ENCODE measurements at regions not wholly inside any gene's neighbourhood (a gene's known extent, or its start where the extent isn't known, plus 50 kb on each side); places are given as distances from the start of the nearest gene placed in this dataset.

GRCh38 chr3:163538387-163538786, 1539.9 kb downstream of the SI start:
- H3K27me3 ChIP-seq (ENCODE audit: control insufficient read depth in 2 of 2, insufficient read depth in 2 of 2, low read length in 2 of 2): no peaks in the 10 kb centered on the region
- POLR2A ChIA-PET: no interaction called here
- in situ Hi-C loops (cut with MboI) (no loop called here), intact Hi-C loops (cut with micrococcal nuclease) (no loop called here)
- no peaks in the 10 kb centered on the region for H3K79me2 ChIP-seq (ENCODE audit: control insufficient read depth, insufficient read depth, low read length)
- H3K9ac ChIP-seq (ENCODE audit: insufficient read depth in 1 of 2, low read depth in 2 of 2, low read length in 2 of 2): no peak overlapping the region
- CTCF ChIA-PET (ENCODE audit: low intra/inter-chr PET ratio): no interaction called here
- H3K9me3 ChIP-seq (replicated peaks; ENCODE audit: control insufficient read depth, insufficient read depth, low read depth, low read length): no peaks in the 10 kb centered on the region
- no peak overlapping the region for H2AFZ ChIP-seq (ENCODE audit: low read depth, low read length)
- H3K9me1 ChIP-seq (ENCODE audit: control insufficient read depth, insufficient read depth, low read length): no peaks in the 10 kb centered on the region
- H3K4me1 ChIP-seq (replicated peaks in 1 of 2; ENCODE audit: control insufficient read depth in 2 of 2, insufficient read depth in 2 of 2, low read length in 2 of 2): no peaks in the 10 kb centered on the region
- FAIRE-seq (no peak), ATAC-seq (no peak), DNase-seq (ENCODE audit: extremely low read depth in 1 of 4, low spot score in 3 of 4) (no peak)
- no peak overlapping the region for H3K27ac ChIP-seq (ENCODE audit: extremely low read depth, low read depth, low read length)
- H3K4me3 ChIP-seq: no peak overlapping the region
- no peaks in the 10 kb centered on the region for H4K20me1 ChIP-seq (replicated peaks; ENCODE audit: control insufficient read depth, insufficient read depth, low read length)
- BruUV-seq (replicated peaks): no TSS peak
- 36% methylated on average over 4 of the region's 4 CpGs for WGBS (ENCODE audit: insufficient coverage, low coverage, missing lambda C conversion rate)
- TF ChIP-seq FOXA1 (IDR thresholded peaks at IDR 0.05; ENCODE audit: borderline replicate concordance) (no peak), ZNF551 (CRISPR knock-in tag; IDR thresholded peaks at IDR 0.05) (no peak), ZNF384 (IDR thresholded peaks at IDR 0.05; ENCODE audit: low read depth, low read length) (no peak), ZBTB7A (IDR thresholded peaks at IDR 0.05; ENCODE audit: borderline replicate concordance, control insufficient read depth, low read depth, low read length) (no peak), LEF1 (IDR thresholded peaks at IDR 0.05) (no peak), SIN3B (IDR thresholded peaks at IDR 0.05; ENCODE audit: low read depth) (no peak), NELFE (IDR thresholded peaks at IDR 0.05; ENCODE audit: insufficient read depth, insufficient read length) (no peak), ZNF184 (CRISPR knock-in tag; IDR thresholded peaks at IDR 0.05) (no peak), GATAD2B (IDR thresholded peaks at IDR 0.05; ENCODE audit: borderline replicate concordance) (no peak), E2F4 (CRISPR knock-in tag; IDR thresholded peaks at IDR 0.05; ENCODE audit: low read depth) (no peak), JUNB (CRISPR knock-in tag; conservative IDR thresholded peaks at IDR 0.05) (no peak), EP300 (IDR thresholded peaks at IDR 0.05; ENCODE audit: low read length) (no peak), EHMT2 (IDR thresholded peaks at IDR 0.05) (no peak)
- TF ChIP-seq, protein P1, sequence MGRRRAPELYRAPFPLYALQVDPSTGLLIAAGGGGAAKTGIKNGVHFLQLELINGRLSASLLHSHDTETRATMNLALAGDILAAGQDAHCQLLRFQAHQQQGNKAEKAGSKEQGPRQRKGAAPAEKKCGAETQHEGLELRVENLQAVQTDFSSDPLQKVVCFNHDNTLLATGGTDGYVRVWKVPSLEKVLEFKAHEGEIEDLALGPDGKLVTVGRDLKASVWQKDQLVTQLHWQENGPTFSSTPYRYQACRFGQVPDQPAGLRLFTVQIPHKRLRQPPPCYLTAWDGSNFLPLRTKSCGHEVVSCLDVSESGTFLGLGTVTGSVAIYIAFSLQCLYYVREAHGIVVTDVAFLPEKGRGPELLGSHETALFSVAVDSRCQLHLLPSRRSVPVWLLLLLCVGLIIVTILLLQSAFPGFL (CRISPR knock-in tag; IDR thresholded peaks at IDR 0.05): no peak
- TF ChIP-seq, protein P2, sequence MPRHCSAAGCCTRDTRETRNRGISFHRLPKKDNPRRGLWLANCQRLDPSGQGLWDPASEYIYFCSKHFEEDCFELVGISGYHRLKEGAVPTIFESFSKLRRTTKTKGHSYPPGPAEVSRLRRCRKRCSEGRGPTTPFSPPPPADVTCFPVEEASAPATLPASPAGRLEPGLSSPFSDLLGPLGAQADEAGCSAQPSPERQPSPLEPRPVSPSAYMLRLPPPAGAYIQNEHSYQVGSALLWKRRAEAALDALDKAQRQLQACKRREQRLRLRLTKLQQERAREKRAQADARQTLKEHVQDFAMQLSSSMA (CRISPR knock-in tag; IDR thresholded peaks at IDR 0.05): no peak
- TF ChIP-seq, protein P3, sequence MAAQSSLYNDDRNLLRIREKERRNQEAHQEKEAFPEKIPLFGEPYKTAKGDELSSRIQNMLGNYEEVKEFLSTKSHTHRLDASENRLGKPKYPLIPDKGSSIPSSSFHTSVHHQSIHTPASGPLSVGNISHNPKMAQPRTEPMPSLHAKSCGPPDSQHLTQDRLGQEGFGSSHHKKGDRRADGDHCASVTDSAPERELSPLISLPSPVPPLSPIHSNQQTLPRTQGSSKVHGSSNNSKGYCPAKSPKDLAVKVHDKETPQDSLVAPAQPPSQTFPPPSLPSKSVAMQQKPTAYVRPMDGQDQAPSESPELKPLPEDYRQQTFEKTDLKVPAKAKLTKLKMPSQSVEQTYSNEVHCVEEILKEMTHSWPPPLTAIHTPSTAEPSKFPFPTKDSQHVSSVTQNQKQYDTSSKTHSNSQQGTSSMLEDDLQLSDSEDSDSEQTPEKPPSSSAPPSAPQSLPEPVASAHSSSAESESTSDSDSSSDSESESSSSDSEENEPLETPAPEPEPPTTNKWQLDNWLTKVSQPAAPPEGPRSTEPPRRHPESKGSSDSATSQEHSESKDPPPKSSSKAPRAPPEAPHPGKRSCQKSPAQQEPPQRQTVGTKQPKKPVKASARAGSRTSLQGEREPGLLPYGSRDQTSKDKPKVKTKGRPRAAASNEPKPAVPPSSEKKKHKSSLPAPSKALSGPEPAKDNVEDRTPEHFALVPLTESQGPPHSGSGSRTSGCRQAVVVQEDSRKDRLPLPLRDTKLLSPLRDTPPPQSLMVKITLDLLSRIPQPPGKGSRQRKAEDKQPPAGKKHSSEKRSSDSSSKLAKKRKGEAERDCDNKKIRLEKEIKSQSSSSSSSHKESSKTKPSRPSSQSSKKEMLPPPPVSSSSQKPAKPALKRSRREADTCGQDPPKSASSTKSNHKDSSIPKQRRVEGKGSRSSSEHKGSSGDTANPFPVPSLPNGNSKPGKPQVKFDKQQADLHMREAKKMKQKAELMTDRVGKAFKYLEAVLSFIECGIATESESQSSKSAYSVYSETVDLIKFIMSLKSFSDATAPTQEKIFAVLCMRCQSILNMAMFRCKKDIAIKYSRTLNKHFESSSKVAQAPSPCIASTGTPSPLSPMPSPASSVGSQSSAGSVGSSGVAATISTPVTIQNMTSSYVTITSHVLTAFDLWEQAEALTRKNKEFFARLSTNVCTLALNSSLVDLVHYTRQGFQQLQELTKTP (IDR thresholded peaks at IDR 0.05; ENCODE audit: low read depth in 1 of 2, partially characterized antibody in 2 of 2): no peak
- TF ChIP-seq, protein P4, sequence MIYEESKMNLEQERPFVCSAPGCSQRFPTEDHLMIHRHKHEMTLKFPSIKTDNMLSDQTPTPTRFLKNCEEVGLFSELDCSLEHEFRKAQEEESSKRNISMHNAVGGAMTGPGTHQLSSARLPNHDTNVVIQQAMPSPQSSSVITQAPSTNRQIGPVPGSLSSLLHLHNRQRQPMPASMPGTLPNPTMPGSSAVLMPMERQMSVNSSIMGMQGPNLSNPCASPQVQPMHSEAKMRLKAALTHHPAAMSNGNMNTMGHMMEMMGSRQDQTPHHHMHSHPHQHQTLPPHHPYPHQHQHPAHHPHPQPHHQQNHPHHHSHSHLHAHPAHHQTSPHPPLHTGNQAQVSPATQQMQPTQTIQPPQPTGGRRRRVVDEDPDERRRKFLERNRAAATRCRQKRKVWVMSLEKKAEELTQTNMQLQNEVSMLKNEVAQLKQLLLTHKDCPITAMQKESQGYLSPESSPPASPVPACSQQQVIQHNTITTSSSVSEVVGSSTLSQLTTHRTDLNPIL (CRISPR knock-in tag; IDR thresholded peaks at IDR 0.05): no peak
- H3K4me2 ChIP-seq (ENCODE audit: insufficient read depth, low read length): no peak overlapping the region
- no peaks in the 10 kb centered on the region for H3K36me3 ChIP-seq (ENCODE audit: control insufficient read depth, insufficient read depth, low read length)
